HG03280 (cell line): ENCODE measurements at regions not wholly inside any gene's neighbourhood (a gene's known extent, or its start where the extent isn't known, plus 50 kb on each side); places are given as distances from the start of the nearest gene placed in this dataset.
"Not testable (repeated sequence)": the region's sequence is repeated elsewhere in the genome, so short reads cannot be mapped to it uniquely, and the experiment has no call there.

Experiments used
- ATAC-seq: cut with Tn5 transposase; IDR thresholded peaks from one replicate; pipeline ENCODE4 v1.9.1; 2021; ENCODE audit warnings: mild to moderate bottlenecking, moderate library complexity; ENCODE audit not compliant: unreplicated experiment

- ATAC-seq: no peak
These were observed 71.1 kb downstream of the FAM50B start for GRCh38 chr6:3920321-3920720.

- ATAC-seq: no peak
These were observed 72.5 kb downstream of the FAM50B start for GRCh38 chr6:3921663-3922062.

- ATAC-seq: not testable (repeated sequence)
These were observed 73.4 kb downstream of the FAM50B start for GRCh38 chr6:3922619-3923018.

- not testable (repeated sequence) for ATAC-seq
These were observed 76.3 kb downstream of the FAM50B start for GRCh38 chr6:3925223-3926149.

GRCh38 chr6:3926150-3926482, 76.9 kb downstream of the FAM50B start:
- ATAC-seq: no peak

DNA sequence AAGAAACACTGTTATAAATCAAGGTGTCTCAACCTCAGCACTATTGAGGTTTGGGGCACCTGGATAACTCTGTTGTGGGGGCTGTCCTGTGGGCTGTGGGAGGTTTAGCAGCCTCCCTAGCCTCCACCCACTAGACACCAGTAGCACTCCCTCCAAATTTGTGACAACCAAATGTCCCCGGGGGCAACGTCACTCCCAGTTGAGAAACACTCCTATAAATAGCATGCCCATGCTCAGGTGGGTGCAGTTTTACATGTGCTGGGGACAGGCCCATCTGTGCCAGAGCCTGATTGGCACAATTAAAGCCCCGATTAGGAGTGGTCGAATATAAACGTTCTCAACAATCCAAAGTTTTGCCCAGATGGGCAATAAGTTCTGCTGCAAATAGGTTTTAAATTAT, 78.9 kb downstream of the FAM50B start:
- no peak for ATAC-seq

DNA sequence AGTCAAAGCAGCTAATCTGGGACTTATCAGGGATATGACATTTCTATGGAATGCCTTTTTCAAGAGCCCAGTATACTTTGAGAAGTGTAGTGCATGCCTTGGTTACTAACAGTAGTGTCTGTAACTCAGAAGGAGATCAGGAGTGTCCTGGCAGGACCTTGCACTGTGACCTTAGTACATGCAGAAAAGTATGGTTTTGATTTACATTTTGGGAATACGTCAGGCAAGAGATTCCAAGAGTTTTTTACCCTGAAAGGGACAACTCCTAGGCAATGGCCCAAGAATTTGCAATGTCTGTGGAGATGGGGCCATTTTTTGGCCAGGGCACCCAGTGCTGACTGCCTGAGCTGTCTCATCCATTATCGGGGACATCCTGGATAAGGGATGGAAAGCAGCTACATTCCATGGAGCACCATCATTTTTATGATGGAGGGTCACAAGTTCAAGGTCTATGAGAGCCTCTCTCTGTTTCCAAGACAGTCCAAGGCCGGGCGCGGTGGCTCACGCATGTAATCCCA, 80.2 kb downstream of the FAM50B start:
- ATAC-seq: no peak

DNA sequence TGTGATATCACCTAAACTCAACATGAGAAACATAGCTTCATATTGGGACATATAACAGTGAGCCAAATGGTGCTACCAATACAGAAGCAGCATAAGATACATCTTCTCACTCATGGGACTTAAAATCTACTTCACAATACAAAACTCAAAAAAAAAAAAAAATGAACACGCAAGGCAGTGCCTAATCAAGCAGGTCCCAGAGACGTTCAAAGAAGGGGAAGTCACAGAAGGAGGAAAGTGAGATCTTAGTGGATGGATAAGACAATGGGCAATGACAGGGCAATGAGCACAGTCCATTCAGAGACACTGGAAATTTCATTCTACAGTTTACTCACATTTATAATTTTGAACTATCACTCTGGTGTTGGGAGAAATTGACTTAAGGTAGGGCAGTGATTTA, 88.3 kb downstream of the FAM50B start:
- no peak for ATAC-seq

DNA sequence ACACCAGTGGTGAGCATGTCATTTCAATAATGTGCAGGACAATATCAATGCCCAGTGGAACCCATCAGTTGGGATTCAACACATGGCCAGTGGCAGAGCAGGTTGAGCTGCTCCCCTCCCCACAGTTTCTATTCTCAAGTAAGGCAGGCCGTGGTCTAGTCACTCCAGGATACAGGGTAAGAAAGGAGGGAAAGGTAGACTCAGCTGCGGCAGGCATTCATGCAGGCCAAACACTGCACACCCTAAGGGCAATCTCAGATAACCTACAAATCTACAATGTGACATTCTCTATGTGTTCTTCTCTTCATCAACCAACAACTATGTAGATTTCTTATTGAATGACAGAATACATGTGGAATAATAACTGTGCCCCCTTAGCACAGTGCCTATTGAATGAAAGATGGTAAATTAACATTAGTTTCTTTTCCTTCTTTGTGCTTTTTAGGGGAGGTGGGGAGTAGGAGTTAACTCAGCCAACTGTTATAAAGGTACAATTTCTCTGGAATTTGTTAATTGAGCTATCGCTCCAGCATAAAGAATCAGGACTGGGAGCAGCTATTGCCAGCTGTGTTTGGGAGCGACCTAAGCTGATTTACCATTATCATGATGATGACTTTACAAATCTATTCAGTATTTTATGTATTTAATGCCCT, 89.7 kb downstream of the FAM50B start:
- ATAC-seq: no peak

DNA sequence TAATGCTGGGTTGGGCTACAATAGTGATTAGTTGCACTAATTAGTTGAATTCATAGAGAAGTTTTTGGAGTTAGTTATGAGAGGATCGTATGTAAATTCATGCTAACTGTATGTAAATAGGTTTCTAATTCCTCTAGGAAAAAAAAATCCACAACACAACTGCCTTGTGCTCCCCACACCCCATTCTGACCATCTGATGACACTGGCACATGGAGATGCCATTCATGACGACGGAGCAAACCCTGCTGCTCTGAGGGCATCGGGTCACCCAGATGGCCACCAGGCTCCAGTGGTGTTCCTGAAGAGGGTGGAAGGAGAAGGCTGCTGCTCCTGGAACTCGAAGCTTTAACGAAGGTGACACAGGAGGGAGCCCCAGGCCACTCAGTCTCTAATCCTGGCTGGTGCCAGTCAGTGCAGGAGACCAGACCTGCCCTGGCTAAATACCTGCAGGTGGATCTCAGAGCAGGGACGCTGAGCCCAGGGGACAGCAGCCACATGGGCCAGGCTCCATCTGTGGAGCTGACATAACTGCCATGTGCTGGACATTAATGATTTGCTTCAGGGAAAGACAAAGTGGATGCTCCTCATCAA, 90.3 kb downstream of the FAM50B start:
- no peak for ATAC-seq

- no peak for ATAC-seq
These were observed 90.8 kb downstream of the FAM50B start for GRCh38 chr6:3939964-3940363.

DNA sequence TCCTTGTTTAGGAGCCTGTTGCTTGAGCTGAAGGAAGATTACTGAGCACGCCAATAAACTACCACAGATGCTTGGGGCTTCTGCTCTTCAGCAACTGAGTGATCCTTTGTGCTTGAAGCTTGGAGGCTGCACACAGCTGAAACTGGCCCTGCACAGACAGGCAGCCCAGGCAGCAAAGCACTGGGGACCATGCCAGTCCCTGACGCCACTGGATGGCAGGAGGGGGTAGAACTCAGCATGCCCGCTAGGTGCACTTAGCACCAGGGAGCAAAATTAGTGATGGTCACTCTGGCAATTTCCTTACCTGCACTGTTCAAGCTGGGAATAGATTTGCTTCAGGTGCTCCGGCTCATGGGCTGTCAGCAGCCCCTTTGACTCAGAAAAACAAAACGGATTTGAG, 91.5 kb downstream of the FAM50B start:
- ATAC-seq: no peak

DNA sequence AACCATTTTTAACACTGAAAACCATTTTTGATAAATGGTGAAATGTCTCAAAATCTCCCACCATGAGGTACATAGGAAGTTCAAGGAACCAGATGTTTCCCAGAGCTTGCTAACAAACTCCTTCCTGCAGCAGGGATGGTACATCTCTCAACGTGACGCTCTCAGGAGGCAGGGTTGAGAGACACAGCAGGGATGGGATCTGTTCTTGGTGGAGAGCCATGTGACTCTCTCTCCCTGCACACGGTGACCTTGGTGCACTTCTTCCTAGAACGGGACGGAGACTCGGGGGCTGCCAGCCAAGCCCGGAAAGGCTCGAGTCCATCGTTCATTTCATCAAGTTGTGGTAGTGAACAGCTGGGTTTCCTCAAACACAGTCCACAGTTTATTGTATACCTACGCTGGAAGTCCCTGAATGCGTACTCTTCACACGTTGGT, 94.2 kb downstream of the FAM50B start:
- ATAC-seq: no peak

DNA sequence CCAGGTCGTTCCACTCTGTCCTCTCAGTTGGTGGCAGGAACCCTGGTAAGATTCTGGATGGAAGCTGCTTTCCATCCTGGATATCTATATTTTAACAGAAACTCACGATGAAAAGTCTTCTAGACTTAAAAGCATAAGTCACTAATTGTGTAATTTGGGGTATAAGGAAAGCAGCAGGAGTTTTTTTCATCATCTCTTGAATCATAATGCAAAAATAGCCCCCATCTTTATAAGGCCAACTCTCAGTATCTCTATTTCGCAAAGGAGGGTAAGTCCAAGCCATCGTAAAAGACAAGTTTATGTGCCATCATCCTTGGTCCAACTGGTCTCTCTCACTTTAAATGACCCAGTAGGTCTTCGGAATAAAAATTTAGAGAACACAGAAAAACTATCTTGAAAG, 95.1 kb downstream of the FAM50B start:
- no peak for ATAC-seq

GRCh38 chr6:3946778-3947177, 97.6 kb downstream of the FAM50B start:
- ATAC-seq: no peak

GRCh38 chr6:3948866-3949265, 99.7 kb downstream of the FAM50B start:
- no peak for ATAC-seq

GRCh38 chr6:3949521-3949920, 100.3 kb downstream of the FAM50B start:
- no peak for ATAC-seq

GRCh38 chr6:3956054-3956453, 106.9 kb downstream of the FAM50B start:
- no peak for ATAC-seq

- ATAC-seq: no peak
These were observed 108.1 kb downstream of the FAM50B start for GRCh38 chr6:3957321-3957720.

- ATAC-seq: no peak
These were observed 109.1 kb downstream of the FAM50B start for GRCh38 chr6:3958255-3958654.

GRCh38 chr6:3959385-3959784, 110.2 kb downstream of the FAM50B start:
- no peak for ATAC-seq
